Stimulated activated naive CD4-positive, alpha-beta T cell (primary cell): ENCODE measurements at regions not wholly inside any gene's neighbourhood (a gene's known extent, or its start where the extent isn't known, plus 50 kb on each side); places are given as distances from the start of the nearest gene placed in this dataset.
"Not testable (repeated sequence)": the region's sequence is repeated elsewhere in the genome, so short reads cannot be mapped to it uniquely, and the experiment has no call there.

Experiments used
- DNase-seq, 6 experiments: peaks; one replicate each; lab custom pipeline; 2025; lab: John Stamatoyannopoulos, UW

- DNase-seq = no peak
Observed at GRCh38 chr21:43287795-43288755, 119.3 kb downstream of the CRYAA start.

- DNase-seq = peak in 1 of 6 experiments; percentile 8
Observed at GRCh38 chr21:43287111-43287760, 118.4 kb downstream of the CRYAA start.

- DNase-seq = no peak
Observed at GRCh38 chr21:43286196-43286595, 117.4 kb downstream of the CRYAA start.

GRCh38 chr21:43284700-43285099, 115.9 kb downstream of the CRYAA start:
- no peak for DNase-seq

GRCh38 chr21:43284238-43284637, 115.4 kb downstream of the CRYAA start:
- no peak for DNase-seq

- not testable (repeated sequence) for DNase-seq
Observed at GRCh38 chr21:43283925-43284221, 115.1 kb downstream of the CRYAA start.

GRCh38 chr21:43283136-43283924, 114.5 kb downstream of the CRYAA start:
- DNase-seq = no peak

- DNase-seq = no peak
Observed at GRCh38 chr21:43282358-43283120, 113.7 kb downstream of the CRYAA start.

- DNase-seq = no peak
Observed at GRCh38 chr21:43281661-43282357, 113.0 kb downstream of the CRYAA start.

GRCh38 chr21:43280949-43281633, 112.3 kb downstream of the CRYAA start:
- DNase-seq = no peak

GRCh38 chr21:43279578-43279894, 110.7 kb downstream of the CRYAA start:
- no peak for DNase-seq

GRCh38 chr21:43278766-43279577, 110.2 kb downstream of the CRYAA start:
- no peak for DNase-seq

- no peak for DNase-seq
Observed at GRCh38 chr21:43278359-43278758, 109.6 kb downstream of the CRYAA start.

- DNase-seq = no peak
Observed at GRCh38 chr21:43277481-43278351, 108.9 kb downstream of the CRYAA start.

GRCh38 chr21:43276811-43277210, 108.0 kb downstream of the CRYAA start:
- DNase-seq = no peak

- DNase-seq = no peak
Observed at GRCh38 chr21:43275421-43276211, 106.8 kb downstream of the CRYAA start.

GRCh38 chr21:43274946-43275310, 106.1 kb downstream of the CRYAA start:
- DNase-seq = no peak
